HuH-7.5 (cell line): ENCODE measurements at regions not wholly inside any gene's neighbourhood (a gene's known extent, or its start where the extent isn't known, plus 50 kb on each side); places are given as distances from the start of the nearest gene placed in this dataset.
"Not testable (repeated sequence)": the region's sequence is repeated elsewhere in the genome, so short reads cannot be mapped to it uniquely, and the experiment has no call there.

Experiments
- DNase-seq: peaks from one replicate; pipeline ENCODE4 v3.0.0; 2011; ENCODE audit warnings: low spot score

- DNase-seq: not testable (repeated sequence)
Measured at GRCh38 chr2:94576486-94576885, 294.7 kb upstream of the TEKT4 start.

- DNase-seq: not testable (repeated sequence)
Measured at GRCh38 chr2:94577160-94577559, 294.1 kb upstream of the TEKT4 start.

- not testable (repeated sequence) for DNase-seq
Measured at GRCh38 chr2:94579221-94579620, 292.0 kb upstream of the TEKT4 start.

GRCh38 chr2:94583081-94583723, 288.0 kb upstream of the TEKT4 start:
- not testable (repeated sequence) for DNase-seq

- DNase-seq: not testable (repeated sequence)
Measured at GRCh38 chr2:94584569-94584968, 286.7 kb upstream of the TEKT4 start.

- DNase-seq: peak; percentile 15
Measured at GRCh38 chr2:94586032-94586982, 284.9 kb upstream of the TEKT4 start.

- not testable (repeated sequence) for DNase-seq
Measured at GRCh38 chr2:94587042-94587441, 284.2 kb upstream of the TEKT4 start.

GRCh38 chr2:94594019-94594836, 277.0 kb upstream of the TEKT4 start:
- peak; percentile 3 for DNase-seq

- DNase-seq: not testable (repeated sequence)
Measured at GRCh38 chr2:94595956-94596355, 275.3 kb upstream of the TEKT4 start.

- DNase-seq: not testable (repeated sequence)
Measured at GRCh38 chr2:94598075-94598713, 273.0 kb upstream of the TEKT4 start.

GRCh38 chr2:94600929-94601328, 270.3 kb upstream of the TEKT4 start:
- DNase-seq: not testable (repeated sequence)

- no peak for DNase-seq
Measured at GRCh38 chr2:94602466-94602865, 268.8 kb upstream of the TEKT4 start.

GRCh38 chr2:94622113-94622618, 249.1 kb upstream of the TEKT4 start:
- DNase-seq: no peak

- not testable (repeated sequence) for DNase-seq
Measured at GRCh38 chr2:94628953-94629352, 242.3 kb upstream of the TEKT4 start.

- not testable (repeated sequence) for DNase-seq
Measured at GRCh38 chr2:94641397-94641796, 229.8 kb upstream of the TEKT4 start.

GRCh38 chr2:94652131-94652530, 219.1 kb upstream of the TEKT4 start:
- DNase-seq: not testable (repeated sequence)

GRCh38 chr2:94669858-94670257, 201.4 kb upstream of the TEKT4 start:
- not testable (repeated sequence) for DNase-seq

GRCh38 chr2:94694236-94694635, 177.0 kb upstream of the TEKT4 start:
- not testable (repeated sequence) for DNase-seq

- not testable (repeated sequence) for DNase-seq
Measured at GRCh38 chr2:94708982-94709381, 162.2 kb upstream of the TEKT4 start.

GRCh38 chr2:94725543-94725942, 145.7 kb upstream of the TEKT4 start:
- DNase-seq: no peak

- DNase-seq: not testable (repeated sequence)
Measured at GRCh38 chr2:94735536-94735935, 135.7 kb upstream of the TEKT4 start.
